ENCODE measurements at regions not wholly inside any gene's neighbourhood (a gene's known extent, or its start where the extent isn't known, plus 50 kb on each side); places are given as distances from the start of the nearest gene placed in this dataset.
A peak's percentile ranks its signal among the peaks of the same experiment; 100 is the strongest.

DNA sequence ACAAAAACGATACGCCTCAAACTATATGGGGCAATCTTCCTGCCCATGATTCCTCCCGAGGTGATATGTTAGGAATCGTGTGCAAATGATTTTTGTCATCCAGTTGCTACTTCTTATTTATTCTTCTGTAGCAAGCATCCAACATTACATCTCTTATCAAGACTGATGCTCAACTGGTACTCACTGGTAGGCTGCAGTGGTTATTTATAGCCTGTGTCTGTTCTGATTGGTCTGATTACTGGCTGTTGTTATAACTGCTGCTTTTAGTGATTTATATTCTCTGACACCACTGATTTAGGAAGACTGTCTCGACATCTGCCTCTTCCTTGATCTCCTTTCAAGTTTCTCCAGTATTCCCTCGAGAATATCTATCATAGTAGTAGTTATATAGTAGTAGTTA is 165.8 kb downstream of the LARP7 start:
- intact Hi-C loops (cut with DNase I, micrococcal nuclease) = no loop called here
- TF ChIP-seq, protein P1, sequence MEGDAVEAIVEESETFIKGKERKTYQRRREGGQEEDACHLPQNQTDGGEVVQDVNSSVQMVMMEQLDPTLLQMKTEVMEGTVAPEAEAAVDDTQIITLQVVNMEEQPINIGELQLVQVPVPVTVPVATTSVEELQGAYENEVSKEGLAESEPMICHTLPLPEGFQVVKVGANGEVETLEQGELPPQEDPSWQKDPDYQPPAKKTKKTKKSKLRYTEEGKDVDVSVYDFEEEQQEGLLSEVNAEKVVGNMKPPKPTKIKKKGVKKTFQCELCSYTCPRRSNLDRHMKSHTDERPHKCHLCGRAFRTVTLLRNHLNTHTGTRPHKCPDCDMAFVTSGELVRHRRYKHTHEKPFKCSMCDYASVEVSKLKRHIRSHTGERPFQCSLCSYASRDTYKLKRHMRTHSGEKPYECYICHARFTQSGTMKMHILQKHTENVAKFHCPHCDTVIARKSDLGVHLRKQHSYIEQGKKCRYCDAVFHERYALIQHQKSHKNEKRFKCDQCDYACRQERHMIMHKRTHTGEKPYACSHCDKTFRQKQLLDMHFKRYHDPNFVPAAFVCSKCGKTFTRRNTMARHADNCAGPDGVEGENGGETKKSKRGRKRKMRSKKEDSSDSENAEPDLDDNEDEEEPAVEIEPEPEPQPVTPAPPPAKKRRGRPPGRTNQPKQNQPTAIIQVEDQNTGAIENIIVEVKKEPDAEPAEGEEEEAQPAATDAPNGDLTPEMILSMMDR (IDR thresholded peaks at IDR 0.05) = no peak
- no peaks in the 10 kb centered on the region for H3K9me3 ChIP-seq
- ATAC-seq (no peak), DNase-seq (no peak)
- no peaks in the 10 kb centered on the region for H3K4me1 ChIP-seq (ENCODE audit: low read depth)
- H3K36me3 ChIP-seq (ENCODE audit: low read depth) = no peaks in the 10 kb centered on the region
- H3K4me3 ChIP-seq = no peak overlapping the region

DNA sequence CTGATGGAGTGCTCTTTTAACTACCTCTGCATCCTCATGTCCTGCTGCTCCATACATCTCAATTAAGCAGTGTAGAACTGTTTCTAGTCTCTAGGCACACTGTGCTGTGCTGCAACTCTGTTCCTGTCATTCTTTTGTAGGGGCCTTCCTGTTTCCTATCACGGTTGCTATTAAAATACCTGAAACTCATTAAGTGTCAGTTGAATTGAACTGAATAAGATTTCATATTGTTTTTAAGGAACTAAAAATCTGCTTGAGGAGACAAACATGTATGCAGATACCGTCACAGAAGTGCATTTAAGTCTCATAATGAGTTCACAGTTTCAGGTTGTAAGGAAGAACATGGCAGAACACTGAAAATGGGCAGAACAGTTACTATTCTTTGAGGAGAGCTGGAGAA is 170.1 kb downstream of the LARP7 start:
- no peak for ATAC-seq
- intact Hi-C loops (cut with DNase I, micrococcal nuclease) = no loop called here
- Histone ChIP-seq H3K4me1 (ENCODE audit: low read depth) (no peaks in the 10 kb centered on the region), H3K9me3 (no peaks in the 10 kb centered on the region), H3K36me3 (ENCODE audit: low read depth) (no peaks in the 10 kb centered on the region), H3K4me3 (no peak overlapping the region)
- DNase-seq = no peak
- TF ChIP-seq, protein P1 (IDR thresholded peaks at IDR 0.05) = no peak

DNA sequence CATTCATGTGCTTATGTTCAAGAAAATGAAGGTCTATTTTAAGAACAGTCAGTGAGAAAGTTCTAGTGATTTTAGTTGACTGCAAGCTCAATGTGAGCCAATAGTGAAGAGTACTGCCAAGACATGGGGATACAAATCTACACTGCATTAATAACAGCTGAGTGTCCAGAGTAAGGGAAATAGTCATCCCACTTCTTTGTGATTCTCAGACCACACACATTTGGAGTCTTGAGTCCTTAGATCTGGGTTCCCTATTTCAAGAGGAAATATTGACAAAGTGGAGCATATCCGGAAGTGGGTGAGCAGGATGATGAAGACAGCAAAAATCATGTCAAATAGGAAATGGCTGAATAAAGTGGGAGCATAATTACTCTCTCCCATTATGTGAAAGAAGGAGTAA is 171.1 kb downstream of the LARP7 start:
- TF ChIP-seq, protein P1 (IDR thresholded peaks at IDR 0.05) = no peak
- intact Hi-C loops (cut with DNase I, micrococcal nuclease) = no loop called here
- Histone ChIP-seq H3K36me3 (ENCODE audit: low read depth) (no peaks in the 10 kb centered on the region), H3K9me3 (no peaks in the 10 kb centered on the region), H3K4me3 (no peak overlapping the region), H3K4me1 (ENCODE audit: low read depth) (no peaks in the 10 kb centered on the region)
- ATAC-seq (no peak), DNase-seq (no peak)

DNA sequence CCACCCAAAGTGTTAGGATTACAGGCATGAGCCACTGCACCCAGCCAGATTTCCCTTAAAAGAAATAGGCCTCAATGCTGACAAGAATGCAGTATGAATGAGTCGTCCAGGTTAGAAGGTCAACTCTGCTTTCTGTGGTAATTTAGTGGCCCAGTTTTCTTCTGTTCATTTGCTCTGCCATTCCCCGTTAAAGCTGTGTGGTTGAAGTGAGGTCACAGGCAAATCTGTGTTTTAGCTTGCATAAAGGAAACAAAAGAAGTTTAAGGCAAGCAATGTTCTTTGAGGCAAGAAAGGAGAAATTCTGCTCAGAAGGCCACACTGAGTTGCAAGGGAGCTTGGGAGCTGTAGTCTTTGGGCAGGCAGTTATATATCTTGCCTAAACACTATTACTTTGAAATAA is 176.8 kb downstream of the LARP7 start:
- TF ChIP-seq, protein P1 (IDR thresholded peaks at IDR 0.05) = no peak
- Histone ChIP-seq H3K4me1 (ENCODE audit: low read depth) (no peaks in the 10 kb centered on the region), H3K36me3 (ENCODE audit: low read depth) (no peaks in the 10 kb centered on the region), H3K4me3 (no peak overlapping the region), H3K9me3 (no peaks in the 10 kb centered on the region)
- DNase-seq (no peak), ATAC-seq (no peak)
- intact Hi-C loops (cut with DNase I, micrococcal nuclease) = no loop called here

DNA sequence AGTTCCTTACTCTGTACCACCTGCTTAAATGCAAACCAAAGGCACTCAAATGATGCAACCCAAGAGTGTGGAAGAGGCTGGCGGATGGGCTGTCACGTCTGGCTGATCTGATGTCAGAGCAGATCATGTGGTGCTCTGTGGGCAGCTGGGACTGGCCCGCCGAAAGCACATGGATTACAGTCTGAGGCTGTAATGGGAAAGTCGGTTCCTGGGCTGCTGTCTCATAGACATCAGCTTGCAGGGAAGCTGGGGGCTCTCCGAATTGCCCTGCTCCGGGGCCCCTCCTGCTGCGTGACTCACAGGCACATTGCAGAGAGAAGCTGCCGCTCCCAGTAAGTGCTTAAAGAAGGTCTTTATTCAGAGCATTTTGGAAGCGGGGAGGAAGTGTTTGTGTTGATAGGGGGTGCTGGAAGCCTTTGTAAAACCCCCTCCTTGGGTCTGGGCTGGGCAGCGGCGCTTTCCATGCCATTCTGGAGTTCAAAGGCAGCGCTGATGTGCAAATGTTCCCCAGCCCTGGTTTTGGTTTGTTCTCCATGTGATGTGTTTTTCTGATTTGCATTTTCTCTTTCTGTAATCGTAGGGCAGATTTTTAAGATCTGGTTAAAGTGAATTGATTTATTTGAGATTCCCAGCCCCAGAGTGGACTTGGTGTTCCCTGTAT is 181.1 kb downstream of the LARP7 start:
- ATAC-seq = peak; percentile 74

More for the DNA sequence above, 181.1 kb downstream of the LARP7 start:
- DNase-seq = peak; percentile 28 to 50 (median 34)
- no peaks in the 10 kb centered on the region for H3K4me1 ChIP-seq (ENCODE audit: low read depth)
- no peaks in the 10 kb centered on the region for H3K36me3 ChIP-seq (ENCODE audit: low read depth)
- no peaks in the 10 kb centered on the region for H3K9me3 ChIP-seq
- intact Hi-C loops (cut with DNase I, micrococcal nuclease) = no loop called here
- H3K4me3 ChIP-seq = no peak overlapping the region
- TF ChIP-seq, protein P1 (IDR thresholded peaks at IDR 0.05) = no peak
